Fibroblast of villous mesenchyme (primary cell): ENCODE measurements at regions not wholly inside any gene's neighbourhood (a gene's known extent, or its start where the extent isn't known, plus 50 kb on each side); places are given as distances from the start of the nearest gene placed in this dataset.

Source experiments
- DNase-seq: peaks from one replicate; pipeline ENCODE4 v3.0.0-alpha.2; 2010; ENCODE audit warnings: low read depth
- H3K4me3 ChIP-seq: 2 replicates; pipeline ENCODE4 v1.5.1; 2011; ENCODE audit warnings: low read depth, mild to moderate bottlenecking, low read length
- CTCF ChIP-seq: IDR thresholded peaks from 2 replicates; pipeline ENCODE4 v1.5.1; 2012; ENCODE audit warnings: low read depth, mild to moderate bottlenecking, low read length; ENCODE audit not compliant: insufficient read depth

GRCh38 chr4:65834707-65835106 lies 164.4 kb upstream of the EPHA5 start:
- no peak for TF ChIP-seq CTCF
- H3K4me3 ChIP-seq: no peak overlapping the region
- DNase-seq: no peak

- no peak for DNase-seq
- no peak for TF ChIP-seq CTCF
- no peak overlapping the region for H3K4me3 ChIP-seq
Measured at GRCh38 chr4:65831828-65832227, 161.5 kb upstream of the EPHA5 start.

- TF ChIP-seq CTCF: no peak
- no peak overlapping the region for H3K4me3 ChIP-seq
- DNase-seq: peak; percentile 6
Measured at GRCh38 chr4:65825116-65825753, 154.9 kb upstream of the EPHA5 start.

GRCh38 chr4:65819192-65819591 lies 148.9 kb upstream of the EPHA5 start:
- no peak for DNase-seq
- TF ChIP-seq CTCF: no peak
- H3K4me3 ChIP-seq: no peak overlapping the region

- H3K4me3 ChIP-seq: no peak overlapping the region
- DNase-seq: no peak
- TF ChIP-seq CTCF: no peak
Measured at GRCh38 chr4:65805936-65806335, 135.6 kb upstream of the EPHA5 start.

GRCh38 chr4:65799513-65799912 lies 129.2 kb upstream of the EPHA5 start:
- TF ChIP-seq CTCF: no peak
- no peak for DNase-seq

GRCh38 chr4:65798498-65799127 lies 128.3 kb upstream of the EPHA5 start:
- H3K4me3 ChIP-seq: no peak overlapping the region
- no peak for TF ChIP-seq CTCF
- no peak for DNase-seq

More at GRCh38 chr4:65799513-65799912, 129.2 kb upstream of the EPHA5 start:
- H3K4me3 ChIP-seq: no peak overlapping the region
